ENCODE measurements at regions not wholly inside any gene's neighbourhood (a gene's known extent, or its start where the extent isn't known, plus 50 kb on each side); places are given as distances from the start of the nearest gene placed in this dataset.

GRCh38 chr7:46230298-46230989, 309.4 kb upstream of the IGFBP3 start:
- H3K36me3 ChIP-seq (ENCODE audit: insufficient read depth, low read length) = no peaks in the 10 kb centered on the region
- H4K20me1 ChIP-seq (ENCODE audit: insufficient read depth, low read length) = no peaks in the 10 kb centered on the region
- H3K9me3 ChIP-seq (ENCODE audit: low read depth, low read length) = no peaks in the 10 kb centered on the region
- H3K79me2 ChIP-seq (ENCODE audit: insufficient read depth, low read length) = no peaks in the 10 kb centered on the region
- no peak for TF ChIP-seq CTCF (IDR thresholded peaks at IDR 0.05; ENCODE audit: extremely low read depth, low read depth, low read length)
- peaks cover 30% of the 10 kb centered on the region for H3K4me1 ChIP-seq (ENCODE audit: insufficient read depth, low read length)
- H3K4me3 ChIP-seq (ENCODE audit: insufficient read depth, low read length) = no peak overlapping the region
- H3K4me2 ChIP-seq (ENCODE audit: insufficient read depth, low read length) = peak overlapping the region; percentile 46
- no peak overlapping the region for H2AFZ ChIP-seq (ENCODE audit: low read length)
- H3K27me3 ChIP-seq (ENCODE audit: insufficient read depth, low read length) = no peaks in the 10 kb centered on the region
- H3K27ac ChIP-seq (ENCODE audit: low read depth, low read length) = peak overlapping the region; percentile 76
- no peak for DNase-seq (ENCODE audit: insufficient read length, low spot score, missing footprints)

- peaks cover 30% of the 10 kb centered on the region for H3K4me1 ChIP-seq (ENCODE audit: insufficient read depth, low read length)
- no peaks in the 10 kb centered on the region for H3K27me3 ChIP-seq (ENCODE audit: insufficient read depth, low read length)
- H3K4me3 ChIP-seq (ENCODE audit: insufficient read depth, low read length) = no peak overlapping the region
- H4K20me1 ChIP-seq (ENCODE audit: insufficient read depth, low read length) = no peaks in the 10 kb centered on the region
- H3K79me2 ChIP-seq (ENCODE audit: insufficient read depth, low read length) = no peaks in the 10 kb centered on the region
- H2AFZ ChIP-seq (ENCODE audit: low read length) = peak overlapping the region; percentile 50
- H3K36me3 ChIP-seq (ENCODE audit: insufficient read depth, low read length) = no peaks in the 10 kb centered on the region
- H3K27ac ChIP-seq (ENCODE audit: low read depth, low read length) = peak overlapping the region; percentile 76
- no peak for TF ChIP-seq CTCF (IDR thresholded peaks at IDR 0.05; ENCODE audit: extremely low read depth, low read depth, low read length)
- H3K4me2 ChIP-seq (ENCODE audit: insufficient read depth, low read length) = peak overlapping the region; percentile 16
- no peak for DNase-seq (ENCODE audit: insufficient read length, low spot score, missing footprints)
- no peaks in the 10 kb centered on the region for H3K9me3 ChIP-seq (ENCODE audit: low read depth, low read length)
Observed at GRCh38 chr7:46229409-46229808, 308.3 kb upstream of the IGFBP3 start.

GRCh38 chr7:46226860-46227259, 305.8 kb upstream of the IGFBP3 start:
- Histone ChIP-seq H3K9me3 (ENCODE audit: low read depth, low read length) (no peaks in the 10 kb centered on the region), H3K27ac (ENCODE audit: low read depth, low read length) (no peak overlapping the region), H3K36me3 (ENCODE audit: insufficient read depth, low read length) (no peaks in the 10 kb centered on the region), H3K4me2 (ENCODE audit: insufficient read depth, low read length) (no peak overlapping the region), H3K79me2 (ENCODE audit: insufficient read depth, low read length) (no peaks in the 10 kb centered on the region), H3K4me1 (ENCODE audit: insufficient read depth, low read length) (peaks cover 30% of the 10 kb centered on the region), H2AFZ (ENCODE audit: low read length) (no peak overlapping the region), H3K4me3 (ENCODE audit: insufficient read depth, low read length) (no peak overlapping the region), H3K27me3 (ENCODE audit: insufficient read depth, low read length) (no peaks in the 10 kb centered on the region), H4K20me1 (ENCODE audit: insufficient read depth, low read length) (no peaks in the 10 kb centered on the region)
- no peak for TF ChIP-seq CTCF (IDR thresholded peaks at IDR 0.05; ENCODE audit: extremely low read depth, low read depth, low read length)
- DNase-seq (ENCODE audit: insufficient read length, low spot score, missing footprints) = no peak

- Histone ChIP-seq H3K4me2 (ENCODE audit: insufficient read depth, low read length) (no peak overlapping the region), H3K27ac (ENCODE audit: low read depth, low read length) (no peak overlapping the region), H3K4me1 (ENCODE audit: insufficient read depth, low read length) (peaks cover 10% of the 10 kb centered on the region), H3K27me3 (ENCODE audit: insufficient read depth, low read length) (no peaks in the 10 kb centered on the region), H3K36me3 (ENCODE audit: insufficient read depth, low read length) (no peaks in the 10 kb centered on the region), H2AFZ (ENCODE audit: low read length) (no peak overlapping the region), H3K79me2 (ENCODE audit: insufficient read depth, low read length) (no peaks in the 10 kb centered on the region), H4K20me1 (ENCODE audit: insufficient read depth, low read length) (no peaks in the 10 kb centered on the region), H3K9me3 (ENCODE audit: low read depth, low read length) (no peaks in the 10 kb centered on the region), H3K4me3 (ENCODE audit: insufficient read depth, low read length) (no peak overlapping the region)
- no peak for DNase-seq (ENCODE audit: insufficient read length, low spot score, missing footprints)
- no peak for TF ChIP-seq CTCF (IDR thresholded peaks at IDR 0.05; ENCODE audit: extremely low read depth, low read depth, low read length)
Observed at GRCh38 chr7:46224363-46224762, 303.3 kb upstream of the IGFBP3 start.

Measured in osteoblast (primary cell).